Thyroid gland (tissue), 4 donors: ENCODE measurements at regions not wholly inside any gene's neighbourhood (a gene's known extent, or its start where the extent isn't known, plus 50 kb on each side); places are given as distances from the start of the nearest gene placed in this dataset.

ENCODE experiments used
- DNase-seq, 2 donors: peaks; one replicate each; pipeline ENCODE4 v3.0.0-alpha.2; 2019
- H3K27ac ChIP-seq, 3 donors: fragments of 200-600 bp; sonication (generic); 1 replicate in 2 of 3; 2 replicates in 1 of 3; pipeline ENCODE4 v1.5.1; 2016 to 2019; ENCODE audit warnings: mild to moderate bottlenecking in 1 of 3, moderate library complexity in 1 of 3
- H3K27me3 ChIP-seq: fragments of 200-600 bp; sonication (generic); one replicate; pipeline ENCODE4 v1.5.1; 2019
- H3K36me3 ChIP-seq, 2 donors: fragments of 200-600 bp; sonication (generic); one replicate each; pipeline ENCODE4 v1.5.1; 2016 to 2019
- H3K4me1 ChIP-seq, 2 donors: fragments of 200-600 bp; sonication (generic); one replicate each; pipeline ENCODE4 v1.5.1; 2017 to 2019
- H3K4me3 ChIP-seq, 3 donors: fragments of 200-600 bp; sonication (generic); replicated peaks in 1 of 3; 1 replicate in 2 of 3; 2 replicates in 1 of 3; pipeline ENCODE4 v1.5.1; 2016; ENCODE audit warnings: mild to moderate bottlenecking in 1 of 3
- H3K9me3 ChIP-seq: fragments of 200-600 bp; sonication (generic); one replicate; pipeline ENCODE4 v1.5.1; 2017
- CTCF ChIP-seq, 6 experiments: fragments of 200-600 bp in 3 of 6; fragments of 450-650 bp in 3 of 6; sonication (generic) in 3 of 6; IDR thresholded peaks; one replicate each; pipeline ENCODE4 v1.5.1; 2016 to 2019; ENCODE audit warnings: antibody characterized with exemption in 6 of 6, mild to moderate bottlenecking in 2 of 6, inconsistent platforms in 1 of 6, moderate library complexity in 1 of 6
- POLR2A ChIP-seq, 2 donors: fragments of 450-650 bp; IDR thresholded peaks; one replicate each; pipeline ENCODE4 v1.6.1; 2017; ENCODE audit warnings: antibody characterized with exemption in 2 of 2, mild to moderate bottlenecking in 2 of 2, moderate library complexity in 1 of 2
- WGBS, 2 donors: methylation state at CpG; one replicate each; pipeline ENCODE4 v1.1.5; 2017; 5-methylcytosine and 5-hydroxymethylcytosine counted together
- intact Hi-C: fragments of 100-400 bp; cut with DNase I; formaldehyde crosslinking; loops from one replicate; pipeline ENCODE4 v1.15.1; 2023

DNA sequence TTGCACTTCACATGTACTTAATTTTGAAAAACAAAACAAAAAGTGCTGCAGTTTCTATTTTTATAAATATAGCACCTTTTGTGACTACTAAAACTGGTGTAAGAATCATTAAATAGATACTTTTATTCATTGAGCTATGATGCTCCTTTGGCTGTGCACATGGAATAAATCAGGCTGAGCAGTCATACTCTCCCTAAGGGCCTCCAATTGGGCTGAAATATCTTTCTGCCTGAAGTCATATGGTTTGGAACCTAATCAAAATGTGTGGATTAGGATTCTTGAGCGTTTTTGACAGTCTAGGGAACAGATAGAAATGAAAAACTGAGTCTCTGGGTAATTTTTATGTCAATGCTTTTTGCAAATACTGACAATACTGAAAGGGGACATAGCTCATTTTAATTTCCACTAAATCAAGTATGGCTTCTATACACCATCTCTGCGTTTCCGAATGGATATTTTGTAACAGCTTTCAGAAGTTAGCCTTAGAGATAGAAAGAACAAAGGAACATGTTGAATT, 392.2 kb upstream of the ROBO1 start:
- 61 to 62% methylated on average over 3 of the region's 3 CpGs for WGBS, 2 donors
- DNase-seq, result no peak

DNA sequence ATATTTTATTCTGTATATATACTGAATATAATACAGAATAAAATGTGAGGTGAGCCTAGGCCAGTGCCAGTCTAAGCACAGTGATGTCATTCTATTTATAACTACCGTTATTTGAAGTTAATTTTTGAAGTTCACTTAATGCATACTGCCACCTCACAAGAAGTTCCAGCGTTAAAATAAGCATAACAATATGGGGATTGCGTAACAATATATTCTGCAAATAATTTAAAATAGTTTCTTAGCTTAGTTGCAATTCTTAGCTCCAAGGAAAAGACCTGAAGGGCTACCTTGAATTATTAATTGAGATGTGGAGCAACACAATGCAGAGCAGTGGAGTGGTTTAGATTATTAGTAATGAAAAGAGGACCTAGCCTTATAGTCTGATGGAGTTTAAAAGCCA, 390.5 kb upstream of the ROBO1 start:
- 81 to 85% methylated on average over 3 of the region's 3 CpGs for WGBS, 2 donors
- H3K27ac ChIP-seq, result no peak overlapping the region
- intact Hi-C loops, result no loop called here
- H3K27me3 ChIP-seq, result no peaks in the 10 kb centered on the region
- TF ChIP-seq POLR2A (IDR thresholded peaks at IDR 0.05) (no peak), CTCF (IDR thresholded peaks at IDR 0.05) (no peak)
- H3K4me1 ChIP-seq, result no peaks in the 10 kb centered on the region
- DNase-seq, result no peak
- no peaks in the 10 kb centered on the region for H3K36me3 ChIP-seq
- H3K4me3 ChIP-seq, result no peak overlapping the region
- no peaks in the 10 kb centered on the region for H3K9me3 ChIP-seq

More for the DNA sequence above, 392.2 kb upstream of the ROBO1 start:
- no peaks in the 10 kb centered on the region for H3K27me3 ChIP-seq
- no peak overlapping the region for H3K27ac ChIP-seq
- TF ChIP-seq CTCF (IDR thresholded peaks at IDR 0.05) (no peak), POLR2A (IDR thresholded peaks at IDR 0.05) (no peak)
- H3K4me3 ChIP-seq, result no peak overlapping the region
- no peaks in the 10 kb centered on the region for H3K4me1 ChIP-seq
- H3K9me3 ChIP-seq, result no peaks in the 10 kb centered on the region
- no peaks in the 10 kb centered on the region for H3K36me3 ChIP-seq
- intact Hi-C loops, result no loop called here

GRCh38 chr3:80157546-80157945, 389.7 kb upstream of the ROBO1 start:
- H3K9me3 ChIP-seq, result no peaks in the 10 kb centered on the region
- no peaks in the 10 kb centered on the region for H3K4me1 ChIP-seq
- no peak for DNase-seq
- H3K27me3 ChIP-seq, result no peaks in the 10 kb centered on the region
- no peak overlapping the region for H3K27ac ChIP-seq
- H3K36me3 ChIP-seq, result no peaks in the 10 kb centered on the region
- TF ChIP-seq POLR2A (IDR thresholded peaks at IDR 0.05), result no peak
- 77 to 87% methylated on average over 2 of the region's 2 CpGs for WGBS, 2 donors
- intact Hi-C loops, result no loop called here
- no peak overlapping the region for H3K4me3 ChIP-seq

DNA sequence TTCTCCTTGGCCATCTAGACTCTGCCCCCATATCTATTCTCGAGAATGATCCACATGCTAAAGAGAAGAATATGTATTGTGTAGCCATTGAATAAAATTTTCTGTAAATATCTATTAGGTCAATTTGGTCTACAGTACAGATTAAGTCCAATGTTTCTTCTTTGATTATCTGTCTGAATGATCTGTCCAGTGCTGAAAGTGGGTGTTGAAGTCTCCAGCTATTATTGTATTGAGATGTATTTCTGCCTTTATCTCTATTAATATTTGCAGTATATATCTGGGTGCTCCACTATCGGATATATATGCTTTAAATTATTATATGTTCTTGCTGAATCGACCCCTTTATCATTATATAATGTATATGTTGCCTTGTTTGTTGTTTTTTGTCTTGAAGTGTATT, 384.9 kb upstream of the ROBO1 start:
- Histone ChIP-seq H3K27me3 (no peaks in the 10 kb centered on the region), H3K4me3 (no peak overlapping the region), H3K4me1 (no peaks in the 10 kb centered on the region), H3K36me3 (no peaks in the 10 kb centered on the region), H3K27ac (no peak overlapping the region), H3K9me3 (no peaks in the 10 kb centered on the region)
- no peak for DNase-seq
- no peak for TF ChIP-seq POLR2A (IDR thresholded peaks at IDR 0.05)
- no peak for TF ChIP-seq CTCF (IDR thresholded peaks at IDR 0.05)
- 72 to 75% methylated on average over 3 of the region's 3 CpGs for WGBS, 2 donors
- intact Hi-C loops, result no loop called here

- Histone ChIP-seq H3K4me1 (no peaks in the 10 kb centered on the region), H3K9me3 (no peaks in the 10 kb centered on the region), H3K27ac (no peak overlapping the region), H3K36me3 (no peaks in the 10 kb centered on the region), H3K4me3 (no peak overlapping the region), H3K27me3 (no peaks in the 10 kb centered on the region)
- intact Hi-C loops, result no loop called here
- 72 to 85% methylated on average over 4 of the region's 4 CpGs for WGBS, 2 donors
- no peak for DNase-seq
- TF ChIP-seq POLR2A (IDR thresholded peaks at IDR 0.05) (no peak), CTCF (IDR thresholded peaks at IDR 0.05) (no peak)
Observed at GRCh38 chr3:80142714-80143113, 374.9 kb upstream of the ROBO1 start.

GRCh38 chr3:80141557-80141956, 373.8 kb upstream of the ROBO1 start:
- DNase-seq, result no peak
- Histone ChIP-seq H3K36me3 (no peaks in the 10 kb centered on the region), H3K27me3 (no peaks in the 10 kb centered on the region), H3K4me3 (no peak overlapping the region), H3K9me3 (no peaks in the 10 kb centered on the region), H3K27ac (no peak overlapping the region), H3K4me1 (no peaks in the 10 kb centered on the region)
- no peak for TF ChIP-seq POLR2A (IDR thresholded peaks at IDR 0.05)
- TF ChIP-seq CTCF (IDR thresholded peaks at IDR 0.05), result no peak
- intact Hi-C loops, result no loop called here
- 80 to 86% methylated on average over 2 of the region's 2 CpGs for WGBS, 2 donors
